Pancreas (tissue), 10 donors: ENCODE measurements at regions not wholly inside any gene's neighbourhood (a gene's known extent, or its start where the extent isn't known, plus 50 kb on each side); places are given as distances from the start of the nearest gene placed in this dataset.

Source experiments
- ATAC-seq, 4 donors: fragments of 200-7000 bp; cut with Tn5 transposase; one replicate each; pipeline versions ENCODE4 v1.8.0 to v1.9.1; 2020; ENCODE audit warnings: mild to moderate bottlenecking in 4 of 4, moderate library complexity in 4 of 4
- DNase-seq, 6 donors: peaks; one replicate each; pipeline ENCODE4 v3.0.0-alpha.2; 2020
- FAIRE-seq: peaks from 2 replicates; lab custom pipeline; 2012; peaks lifted over from hg19 to GRCh38; lab: Jason Lieb, UNC
- H3K27ac ChIP-seq, 4 donors: fragments of 200-600 bp; sonication (generic); 1 replicate in 3 of 4; 2 replicates in 1 of 4; pipeline versions ENCODE4 v1.5.0 to v1.8.0; 2020
- H3K27me3 ChIP-seq, 4 donors: fragments of 200-600 bp; one replicate each; pipeline ENCODE4 v1.8.0; 2021
- H3K36me3 ChIP-seq, 3 donors: fragments of 200-600 bp; sonication (generic) in 1 of 3; one replicate each; pipeline versions ENCODE4 v1.5.0 to v1.8.0; 2020 to 2021
- H3K4me1 ChIP-seq, 3 donors: fragments of 200-600 bp; one replicate each; pipeline ENCODE4 v1.8.0; 2021
- H3K4me3 ChIP-seq, 4 donors: fragments of 200-600 bp; sonication (generic) in 2 of 4; one replicate each; pipeline versions ENCODE4 v1.5.0 to v1.8.0; 2020 to 2021
- H3K9me3 ChIP-seq, 4 donors: fragments of 200-600 bp; one replicate each; pipeline ENCODE4 v1.8.0; 2021
- CTCF ChIP-seq, 4 donors: fragments of 200-600 bp; sonication (generic) in 3 of 4; IDR thresholded peaks; one replicate each; pipeline versions ENCODE4 v1.5.0 to v1.8.0; 2021; ENCODE audit warnings: antibody characterized with exemption in 4 of 4
- WGBS, 2 donors: extraction: QIAGEN DNeasy Blood & Tissue Kit; methylation state at CpG; one replicate each; pipeline ENCODE4 v1.1.7; 2013; 5-methylcytosine and 5-hydroxymethylcytosine counted together
- intact Hi-C, 3 donors: fragments of 100-400 bp; cut with DNase I; formaldehyde crosslinking; loops; one replicate each; pipeline versions ENCODE4 v1.11.1 to v1.14.2; 2022
- donor health status: healthy with polysubstance abuse.
- donor health status: DM: no; HTN: no; CAD: no; lungs with moderate emphysema.
- donor health status: DM: no; HTN: no; CAD: no.
- donor health status: control.
- donor health status: control.
- donor health status: Bipolar disorder and iron deficiency.
- donor health status: DM: yes; HTN: yes; CAD: no.
- donor health status: DM: no; HTN: no; CAD: no.
- donor health status: DM: no; HTN: no; CAD: no.
- donor health status: DM: yes; HTN: yes; CAD: no.

DNA sequence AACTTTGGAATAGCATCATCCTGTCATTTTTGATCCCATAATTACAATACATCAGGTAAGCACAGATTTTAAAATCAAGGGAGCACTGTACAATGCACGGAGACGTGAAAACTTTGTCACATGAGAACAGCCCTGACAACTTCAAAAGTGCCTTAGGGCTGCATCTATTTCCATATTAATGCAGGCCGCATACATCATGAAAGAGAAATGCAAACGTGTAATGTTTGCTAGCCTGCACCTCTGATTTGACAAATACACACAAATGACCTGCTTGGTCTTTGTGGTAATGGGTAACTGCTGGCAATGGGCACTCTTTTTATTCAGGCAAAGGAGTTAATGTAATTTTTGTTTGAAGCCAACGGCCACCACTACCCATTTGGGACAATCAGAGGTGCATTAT is 202.0 kb upstream of the EPHA4 start:
- Histone ChIP-seq H3K27ac (no peak overlapping the region), H3K9me3 (no peaks in the 10 kb centered on the region), H3K4me1 (no peaks in the 10 kb centered on the region), H3K4me3 (no peak overlapping the region), H3K36me3 (no peaks in the 10 kb centered on the region), H3K27me3 (no peaks in the 10 kb centered on the region)
- intact Hi-C loops, result no loop called here
- DNase-seq (no peak), ATAC-seq (no peak), FAIRE-seq (no peak)
- TF ChIP-seq CTCF (IDR thresholded peaks at IDR 0.05), result no peak
- WGBS, 2 donors, result 49 to 53% methylated on average over 5 of the region's 5 CpGs

- H3K27ac ChIP-seq, result no peak overlapping the region
- H3K27me3 ChIP-seq, result no peaks in the 10 kb centered on the region
- FAIRE-seq (no peak), ATAC-seq (no peak), DNase-seq (no peak)
- WGBS, 2 donors, result 92 to 97% methylated on average over 1 of the region's 1 CpG
- H3K9me3 ChIP-seq, result no peaks in the 10 kb centered on the region
- intact Hi-C loops, result no loop called here
- no peaks in the 10 kb centered on the region for H3K4me1 ChIP-seq
- no peaks in the 10 kb centered on the region for H3K36me3 ChIP-seq
- TF ChIP-seq CTCF (IDR thresholded peaks at IDR 0.05), result no peak
- no peak overlapping the region for H3K4me3 ChIP-seq
These were observed 199.2 kb upstream of the EPHA4 start for GRCh38 chr2:221771297-221771696.

DNA sequence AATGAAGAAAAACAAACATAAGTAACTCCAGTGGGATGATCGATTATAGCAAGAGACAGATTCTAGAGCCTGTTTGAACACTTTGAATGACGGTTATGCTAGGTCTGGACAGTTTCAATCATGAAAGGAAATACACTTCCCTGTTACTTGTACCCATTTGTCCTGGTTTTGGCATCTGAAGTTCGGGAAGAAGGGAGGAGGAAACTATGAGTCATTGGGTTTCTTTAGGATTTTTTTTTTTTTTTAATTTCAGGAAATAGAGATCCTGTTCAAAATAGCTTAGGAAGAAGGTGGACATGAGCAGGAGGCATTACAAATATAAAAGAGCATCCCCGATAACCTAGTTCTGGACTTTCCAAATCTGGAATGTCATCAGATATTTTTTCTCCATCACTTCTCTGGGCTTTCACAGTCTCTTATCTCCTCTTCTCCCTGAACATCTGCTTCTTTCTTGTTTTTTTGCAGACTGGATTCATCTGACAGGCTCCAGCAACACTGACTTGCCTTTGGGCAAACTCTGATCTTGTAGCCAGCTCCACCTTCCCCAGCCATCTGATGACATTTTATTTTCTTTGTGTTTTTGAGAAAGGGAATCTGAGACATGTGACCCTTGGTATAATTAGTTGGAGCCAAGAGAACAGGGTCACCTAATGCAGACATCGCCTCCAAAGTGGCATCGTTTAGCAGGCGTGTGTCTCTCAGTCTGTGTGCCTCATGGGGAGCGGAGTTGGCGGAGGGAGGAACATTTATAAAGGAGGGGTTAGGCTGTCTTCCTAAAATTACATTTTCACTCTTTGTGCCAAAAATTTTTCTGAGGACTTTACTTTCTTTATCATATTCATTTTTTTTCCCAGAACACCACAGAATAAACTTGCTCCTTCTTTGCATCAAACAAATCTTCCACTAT is 195.3 kb upstream of the EPHA4 start:
- no peak for FAIRE-seq
- intact Hi-C loops, result no loop called here

GRCh38 chr2:221762496-221762895 is 190.4 kb upstream of the EPHA4 start:
- no peaks in the 10 kb centered on the region for H3K4me1 ChIP-seq
- intact Hi-C loops, result no loop called here
- no peaks in the 10 kb centered on the region for H3K36me3 ChIP-seq
- TF ChIP-seq CTCF (IDR thresholded peaks at IDR 0.05), result no peak
- no peak overlapping the region for H3K4me3 ChIP-seq
- ATAC-seq (no peak), FAIRE-seq (no peak), DNase-seq (no peak)
- no peaks in the 10 kb centered on the region for H3K27me3 ChIP-seq
- no peak overlapping the region for H3K27ac ChIP-seq
- WGBS, 2 donors, result 42 to 77% methylated on average over 1 of the region's 1 CpG
- H3K9me3 ChIP-seq, result no peaks in the 10 kb centered on the region

More for the DNA sequence above, 195.3 kb upstream of the EPHA4 start:
- WGBS, 2 donors, result 56 to 60% methylated on average over 9 of the region's 9 CpGs
- no peaks in the 10 kb centered on the region for H3K36me3 ChIP-seq
- no peak for DNase-seq
- H3K4me1 ChIP-seq, result no peaks in the 10 kb centered on the region
- no peaks in the 10 kb centered on the region for H3K9me3 ChIP-seq
- TF ChIP-seq CTCF (IDR thresholded peaks at IDR 0.05), result no peak
- no peak overlapping the region for H3K27ac ChIP-seq
- no peaks in the 10 kb centered on the region for H3K27me3 ChIP-seq
- H3K4me3 ChIP-seq, result no peak overlapping the region
- ATAC-seq, result no peak

- Histone ChIP-seq H3K27ac (no peak overlapping the region), H3K4me3 (no peak overlapping the region), H3K27me3 (no peaks in the 10 kb centered on the region), H3K4me1 (no peaks in the 10 kb centered on the region), H3K36me3 (no peaks in the 10 kb centered on the region), H3K9me3 (no peaks in the 10 kb centered on the region)
- ATAC-seq (no peak), FAIRE-seq (no peak), DNase-seq (no peak)
- intact Hi-C loops, result no loop called here
- no peak for TF ChIP-seq CTCF (IDR thresholded peaks at IDR 0.05)
- WGBS, 2 donors, result 83 to 92% methylated on average over 2 of the region's 2 CpGs
These were observed 189.2 kb upstream of the EPHA4 start for GRCh38 chr2:221761260-221761659.
